ENCODE measurements at regions not wholly inside any gene's neighbourhood (a gene's known extent, or its start where the extent isn't known, plus 50 kb on each side); places are given as distances from the start of the nearest gene placed in this dataset.
A peak's percentile ranks its signal among the peaks of the same experiment; 100 is the strongest.

- no peak overlapping the region for H2BK5ac ChIP-seq (ENCODE audit: low read length)
- H3K4me2 ChIP-seq (ENCODE audit: low read length): no peak overlapping the region
- H3K4me3 ChIP-seq (ENCODE audit: low read length): no peak overlapping the region
- no peaks in the 10 kb centered on the region for H3K27me3 ChIP-seq (ENCODE audit: insufficient read depth, low read length, poor library complexity)
- H3K4ac ChIP-seq (ENCODE audit: low read depth, low read length): no peak overlapping the region
- H3K27ac ChIP-seq (ENCODE audit: low read depth, low read length): no peak overlapping the region
- H2AK5ac ChIP-seq (ENCODE audit: low read length): no peak overlapping the region
- no peak overlapping the region for H4K8ac ChIP-seq (ENCODE audit: low read depth, low read length)
- no peak for DNase-seq
- H3K79me1 ChIP-seq (ENCODE audit: low read length): no peaks in the 10 kb centered on the region
- no peak overlapping the region for H2BK120ac ChIP-seq (ENCODE audit: low read depth, low read length)
- H3K4me1 ChIP-seq (ENCODE audit: control insufficient read depth, low read depth, low read length): no peaks in the 10 kb centered on the region
- H3K18ac ChIP-seq (ENCODE audit: low read length): no peak overlapping the region
- no peaks in the 10 kb centered on the region for H3K36me3 ChIP-seq (ENCODE audit: control insufficient read depth, insufficient read depth, low read length)
- no peak overlapping the region for H3K56ac ChIP-seq (ENCODE audit: low read length)
- no peak overlapping the region for H4K5ac ChIP-seq (ENCODE audit: low read length)
- no peak overlapping the region for H3K23ac ChIP-seq (ENCODE audit: low read length)
- WGBS (ENCODE audit: extremely low coverage, insufficient coverage, low lambda C conversion rate): no CpG with 5 or more reads among the region's 7 CpGs
- no peaks in the 10 kb centered on the region for H3K79me2 ChIP-seq (ENCODE audit: control insufficient read depth, insufficient read depth, low read length)
- H3K9ac ChIP-seq (ENCODE audit: low read length): no peak overlapping the region
- H2BK15ac ChIP-seq (replicated peaks; ENCODE audit: low read depth): no peak overlapping the region
Observed at GRCh38 chr17:27237890-27238289, 56.0 kb upstream of the WSB1 start.

- H2AK5ac ChIP-seq (ENCODE audit: low read length): no peak overlapping the region
- H2BK5ac ChIP-seq (ENCODE audit: low read length): no peak overlapping the region
- H4K8ac ChIP-seq (ENCODE audit: low read depth, low read length): no peak overlapping the region
- H3K9ac ChIP-seq (ENCODE audit: low read length): no peak overlapping the region
- H3K27ac ChIP-seq (ENCODE audit: low read depth, low read length): no peak overlapping the region
- no peak overlapping the region for H2BK15ac ChIP-seq (replicated peaks; ENCODE audit: low read depth)
- H3K27me3 ChIP-seq (ENCODE audit: insufficient read depth, low read length, poor library complexity): no peaks in the 10 kb centered on the region
- no peak overlapping the region for H3K18ac ChIP-seq (ENCODE audit: low read length)
- no peaks in the 10 kb centered on the region for H3K79me2 ChIP-seq (ENCODE audit: control insufficient read depth, insufficient read depth, low read length)
- H3K23ac ChIP-seq (ENCODE audit: low read length): no peak overlapping the region
- no peak overlapping the region for H3K4me3 ChIP-seq (ENCODE audit: low read length)
- DNase-seq: no peak
- H3K79me1 ChIP-seq (ENCODE audit: low read length): no peaks in the 10 kb centered on the region
- no CpG with 5 or more reads among the region's 5 CpGs for WGBS (ENCODE audit: extremely low coverage, insufficient coverage, low lambda C conversion rate)
- no peak overlapping the region for H3K56ac ChIP-seq (ENCODE audit: low read length)
- no peaks in the 10 kb centered on the region for H3K4me1 ChIP-seq (ENCODE audit: control insufficient read depth, low read depth, low read length)
- no peak overlapping the region for H4K5ac ChIP-seq (ENCODE audit: low read length)
- H3K4me2 ChIP-seq (ENCODE audit: low read length): no peak overlapping the region
- H2BK120ac ChIP-seq (ENCODE audit: low read depth, low read length): no peak overlapping the region
- no peaks in the 10 kb centered on the region for H3K36me3 ChIP-seq (ENCODE audit: control insufficient read depth, insufficient read depth, low read length)
- no peak overlapping the region for H3K4ac ChIP-seq (ENCODE audit: low read depth, low read length)
Observed at GRCh38 chr17:27239046-27239445, 54.9 kb upstream of the WSB1 start.

- Histone ChIP-seq H4K8ac (ENCODE audit: low read depth, low read length) (no peak overlapping the region), H3K4me3 (ENCODE audit: low read length) (no peak overlapping the region), H3K4ac (ENCODE audit: low read depth, low read length) (no peak overlapping the region), H3K79me1 (ENCODE audit: low read length) (no peaks in the 10 kb centered on the region), H2BK15ac (replicated peaks; ENCODE audit: low read depth) (no peak overlapping the region), H2BK120ac (ENCODE audit: low read depth, low read length) (no peak overlapping the region), H3K9ac (ENCODE audit: low read length) (no peak overlapping the region), H3K79me2 (ENCODE audit: control insufficient read depth, insufficient read depth, low read length) (no peaks in the 10 kb centered on the region), H3K4me2 (ENCODE audit: low read length) (no peak overlapping the region), H3K56ac (ENCODE audit: low read length) (no peak overlapping the region), H2BK5ac (ENCODE audit: low read length) (no peak overlapping the region), H3K27ac (ENCODE audit: low read depth, low read length) (no peak overlapping the region), H3K27me3 (ENCODE audit: insufficient read depth, low read length, poor library complexity) (no peaks in the 10 kb centered on the region), H3K36me3 (ENCODE audit: control insufficient read depth, insufficient read depth, low read length) (no peaks in the 10 kb centered on the region), H3K18ac (ENCODE audit: low read length) (no peak overlapping the region), H2AK5ac (ENCODE audit: low read length) (no peak overlapping the region), H4K5ac (ENCODE audit: low read length) (no peak overlapping the region), H3K23ac (ENCODE audit: low read length) (no peak overlapping the region), H3K4me1 (ENCODE audit: control insufficient read depth, low read depth, low read length) (no peaks in the 10 kb centered on the region)
- WGBS (ENCODE audit: extremely low coverage, insufficient coverage, low lambda C conversion rate): no CpG with 5 or more reads among the region's 7 CpGs
- no peak for DNase-seq
Observed at GRCh38 chr17:27239584-27239983, 54.3 kb upstream of the WSB1 start.

- H2BK5ac ChIP-seq (ENCODE audit: low read length): no peak overlapping the region
- no peaks in the 10 kb centered on the region for H3K79me2 ChIP-seq (ENCODE audit: control insufficient read depth, insufficient read depth, low read length)
- DNase-seq: no peak
- no peak overlapping the region for H2BK120ac ChIP-seq (ENCODE audit: low read depth, low read length)
- H3K23ac ChIP-seq (ENCODE audit: low read length): no peak overlapping the region
- no peak overlapping the region for H3K4me3 ChIP-seq (ENCODE audit: low read length)
- H3K9ac ChIP-seq (ENCODE audit: low read length): no peak overlapping the region
- H3K18ac ChIP-seq (ENCODE audit: low read length): no peak overlapping the region
- H2AK5ac ChIP-seq (ENCODE audit: low read length): no peak overlapping the region
- no peaks in the 10 kb centered on the region for H3K36me3 ChIP-seq (ENCODE audit: control insufficient read depth, insufficient read depth, low read length)
- H4K8ac ChIP-seq (ENCODE audit: low read depth, low read length): no peak overlapping the region
- no peak overlapping the region for H2BK15ac ChIP-seq (replicated peaks; ENCODE audit: low read depth)
- no peak overlapping the region for H4K5ac ChIP-seq (ENCODE audit: low read length)
- H3K27me3 ChIP-seq (ENCODE audit: insufficient read depth, low read length, poor library complexity): no peaks in the 10 kb centered on the region
- H3K4me1 ChIP-seq (ENCODE audit: control insufficient read depth, low read depth, low read length): no peaks in the 10 kb centered on the region
- no peak overlapping the region for H3K27ac ChIP-seq (ENCODE audit: low read depth, low read length)
- H3K79me1 ChIP-seq (ENCODE audit: low read length): no peaks in the 10 kb centered on the region
- no peak overlapping the region for H3K56ac ChIP-seq (ENCODE audit: low read length)
- no peak overlapping the region for H3K4ac ChIP-seq (ENCODE audit: low read depth, low read length)
- H3K4me2 ChIP-seq (ENCODE audit: low read length): no peak overlapping the region
- WGBS (ENCODE audit: extremely low coverage, insufficient coverage, low lambda C conversion rate): no CpG with 5 or more reads among the region's 10 CpGs
Observed at GRCh38 chr17:27240086-27240801, 53.7 kb upstream of the WSB1 start.

- no peaks in the 10 kb centered on the region for H3K4me1 ChIP-seq (ENCODE audit: control insufficient read depth, low read depth, low read length)
- no CpG with 5 or more reads among the region's 5 CpGs for WGBS (ENCODE audit: extremely low coverage, insufficient coverage, low lambda C conversion rate)
- H3K4ac ChIP-seq (ENCODE audit: low read depth, low read length): no peak overlapping the region
- H2AK5ac ChIP-seq (ENCODE audit: low read length): no peak overlapping the region
- no peaks in the 10 kb centered on the region for H3K79me2 ChIP-seq (ENCODE audit: control insufficient read depth, insufficient read depth, low read length)
- H3K4me3 ChIP-seq (ENCODE audit: low read length): no peak overlapping the region
- no peaks in the 10 kb centered on the region for H3K79me1 ChIP-seq (ENCODE audit: low read length)
- no peak overlapping the region for H3K23ac ChIP-seq (ENCODE audit: low read length)
- no peak for DNase-seq
- H3K4me2 ChIP-seq (ENCODE audit: low read length): no peak overlapping the region
- H3K18ac ChIP-seq (ENCODE audit: low read length): no peak overlapping the region
- no peak overlapping the region for H2BK5ac ChIP-seq (ENCODE audit: low read length)
- no peak overlapping the region for H4K5ac ChIP-seq (ENCODE audit: low read length)
- no peaks in the 10 kb centered on the region for H3K27me3 ChIP-seq (ENCODE audit: insufficient read depth, low read length, poor library complexity)
- no peak overlapping the region for H4K8ac ChIP-seq (ENCODE audit: low read depth, low read length)
- H3K36me3 ChIP-seq (ENCODE audit: control insufficient read depth, insufficient read depth, low read length): no peaks in the 10 kb centered on the region
- no peak overlapping the region for H3K9ac ChIP-seq (ENCODE audit: low read length)
- no peak overlapping the region for H3K56ac ChIP-seq (ENCODE audit: low read length)
- H2BK120ac ChIP-seq (ENCODE audit: low read depth, low read length): no peak overlapping the region
- no peak overlapping the region for H3K27ac ChIP-seq (ENCODE audit: low read depth, low read length)
- no peak overlapping the region for H2BK15ac ChIP-seq (replicated peaks; ENCODE audit: low read depth)
Observed at GRCh38 chr17:27240802-27241155, 53.1 kb upstream of the WSB1 start.

- no CpG with 5 or more reads among the region's 5 CpGs for WGBS (ENCODE audit: extremely low coverage, insufficient coverage, low lambda C conversion rate)
- Histone ChIP-seq H4K8ac (ENCODE audit: low read depth, low read length) (no peak overlapping the region), H2BK5ac (ENCODE audit: low read length) (no peak overlapping the region), H2BK120ac (ENCODE audit: low read depth, low read length) (no peak overlapping the region), H3K4me2 (ENCODE audit: low read length) (no peak overlapping the region), H3K27me3 (ENCODE audit: insufficient read depth, low read length, poor library complexity) (no peaks in the 10 kb centered on the region), H2BK15ac (replicated peaks; ENCODE audit: low read depth) (no peak overlapping the region), H3K79me1 (ENCODE audit: low read length) (no peaks in the 10 kb centered on the region), H3K27ac (ENCODE audit: low read depth, low read length) (no peak overlapping the region), H3K56ac (ENCODE audit: low read length) (no peak overlapping the region), H3K36me3 (ENCODE audit: control insufficient read depth, insufficient read depth, low read length) (no peaks in the 10 kb centered on the region), H3K79me2 (ENCODE audit: control insufficient read depth, insufficient read depth, low read length) (no peaks in the 10 kb centered on the region), H4K5ac (ENCODE audit: low read length) (no peak overlapping the region), H3K9ac (ENCODE audit: low read length) (no peak overlapping the region), H2AK5ac (ENCODE audit: low read length) (no peak overlapping the region), H3K4me1 (ENCODE audit: control insufficient read depth, low read depth, low read length) (no peaks in the 10 kb centered on the region), H3K4ac (ENCODE audit: low read depth, low read length) (no peak overlapping the region), H3K23ac (ENCODE audit: low read length) (no peak overlapping the region), H3K4me3 (ENCODE audit: low read length) (no peak overlapping the region), H3K18ac (ENCODE audit: low read length) (no peak overlapping the region)
- peak; percentile 64 for DNase-seq
Observed at GRCh38 chr17:27241346-27241946, 52.5 kb upstream of the WSB1 start.
